ENCODE measurements at regions not wholly inside any gene's neighbourhood (a gene's known extent, or its start where the extent isn't known, plus 50 kb on each side); places are given as distances from the start of the nearest gene placed in this dataset.
A peak's percentile ranks its signal among the peaks of the same experiment; 100 is the strongest.

DNA sequence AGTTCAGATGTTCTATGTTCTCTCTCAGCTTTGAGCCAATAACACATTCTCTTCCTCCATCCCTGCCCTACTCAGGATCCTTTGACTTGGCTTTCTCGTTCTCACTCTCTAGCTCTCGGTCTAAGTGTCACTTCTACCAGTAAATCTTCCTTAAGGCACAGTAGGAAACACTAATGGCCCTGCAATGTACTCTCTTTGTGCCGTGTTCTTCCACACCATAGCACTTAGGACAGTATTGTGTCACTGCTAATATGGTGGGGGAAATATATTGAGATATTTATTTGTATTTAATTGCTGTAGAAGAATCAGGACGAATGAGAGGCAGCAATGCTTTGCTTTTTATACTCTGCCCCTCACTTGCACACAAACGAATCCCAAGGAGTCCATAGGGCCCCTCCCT lies 493.1 kb downstream of the SHISA9 start:
- no peak for DNase-seq

DNA sequence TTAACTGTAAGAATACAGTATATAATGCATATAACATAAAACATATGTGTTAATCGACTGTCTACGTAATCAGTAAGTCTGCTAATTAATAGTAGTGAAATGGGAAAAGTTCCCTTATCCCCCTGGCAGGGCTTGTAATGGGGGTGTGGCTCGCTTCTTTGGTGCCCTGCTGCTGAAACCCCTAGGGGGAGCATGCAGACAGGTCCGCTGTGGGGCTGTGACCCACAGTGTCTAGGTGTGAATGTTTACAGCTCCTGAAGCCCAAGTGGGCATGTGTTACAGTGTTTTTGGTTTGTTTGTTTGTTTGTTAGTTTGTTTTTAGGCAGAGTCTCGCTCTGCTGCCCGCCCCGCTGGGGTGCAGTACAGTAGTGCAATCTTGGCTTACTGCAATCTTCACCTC lies 495.7 kb downstream of the SHISA9 start:
- no peak for DNase-seq

DNA sequence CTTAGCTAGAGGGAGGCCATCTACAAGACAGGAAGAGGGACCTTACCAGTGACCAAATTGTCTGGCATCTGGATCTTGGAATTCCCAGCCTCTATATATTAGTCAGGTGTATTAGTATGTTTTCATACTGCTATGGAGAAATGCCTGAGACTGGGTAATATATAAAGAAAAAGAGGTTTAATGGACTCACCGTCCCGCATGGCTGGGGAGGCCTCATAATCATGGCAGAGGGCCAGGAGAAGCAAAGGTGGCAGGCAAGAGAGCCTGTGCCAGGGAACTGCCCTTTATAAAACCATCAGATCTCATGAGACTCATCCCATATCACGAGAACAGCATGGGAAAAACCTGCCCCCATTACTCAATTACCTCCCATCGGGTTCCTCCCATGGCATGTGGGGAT lies 500.2 kb downstream of the SHISA9 start:
- DNase-seq = no peak

DNA sequence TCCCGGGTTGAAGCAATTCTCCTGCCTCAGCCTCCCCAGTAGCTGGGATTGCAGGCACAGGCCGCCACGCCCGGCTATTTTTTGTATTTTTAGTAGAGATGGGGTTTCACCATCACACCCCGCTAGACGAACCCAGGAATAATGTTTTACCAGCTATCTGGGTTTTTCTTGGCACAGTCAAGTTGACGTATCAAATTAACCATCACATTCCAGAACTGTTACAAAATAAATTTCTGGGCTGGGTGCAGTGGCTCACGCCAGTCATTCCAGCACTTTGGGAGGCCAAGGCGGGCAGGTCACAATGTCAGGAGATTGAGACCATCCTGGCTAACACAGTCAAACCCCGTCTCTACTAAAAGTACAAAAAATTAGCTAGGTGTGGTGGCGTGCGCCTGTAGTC lies 501.2 kb downstream of the SHISA9 start:
- DNase-seq = no peak

DNA sequence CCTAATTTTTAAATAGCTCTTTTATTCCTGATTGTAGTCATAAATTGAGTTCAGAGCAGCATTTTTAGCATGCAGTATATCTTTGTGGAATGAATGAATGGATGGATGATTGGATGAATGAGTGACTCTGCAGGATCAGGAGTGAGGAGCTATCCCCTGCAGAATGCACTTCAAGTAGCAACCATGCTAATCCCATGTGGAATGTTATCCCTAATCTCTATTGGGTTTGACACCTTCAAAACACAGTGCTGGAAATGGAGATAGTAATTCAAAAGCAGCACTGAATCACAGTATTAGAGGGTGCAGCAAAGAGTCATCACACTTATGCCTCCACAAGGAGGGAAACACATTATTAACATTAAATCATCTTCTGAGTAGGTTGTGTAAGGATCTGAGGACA lies 501.9 kb downstream of the SHISA9 start:
- DNase-seq = no peak

DNA sequence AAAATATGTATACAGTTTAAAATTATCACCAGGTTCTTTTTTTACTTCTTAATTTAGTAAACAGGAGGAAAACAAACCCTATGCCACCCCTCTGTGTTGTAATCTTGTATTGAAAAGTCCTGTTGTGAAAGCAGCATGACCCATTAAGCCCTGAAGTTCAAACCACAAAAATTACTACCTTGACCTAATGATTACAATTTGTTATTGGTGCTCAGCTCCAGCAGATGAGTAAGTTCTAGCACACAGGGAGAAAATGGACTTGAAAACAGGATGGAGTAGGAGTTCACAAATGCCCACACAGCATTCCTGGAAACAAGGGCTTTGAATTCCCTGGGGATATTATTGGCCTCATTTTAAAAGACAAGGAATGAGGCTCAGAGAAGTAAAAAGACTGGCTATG lies 505.8 kb upstream of the ERCC4 start:
- DNase-seq = peak; percentile 10

DNA sequence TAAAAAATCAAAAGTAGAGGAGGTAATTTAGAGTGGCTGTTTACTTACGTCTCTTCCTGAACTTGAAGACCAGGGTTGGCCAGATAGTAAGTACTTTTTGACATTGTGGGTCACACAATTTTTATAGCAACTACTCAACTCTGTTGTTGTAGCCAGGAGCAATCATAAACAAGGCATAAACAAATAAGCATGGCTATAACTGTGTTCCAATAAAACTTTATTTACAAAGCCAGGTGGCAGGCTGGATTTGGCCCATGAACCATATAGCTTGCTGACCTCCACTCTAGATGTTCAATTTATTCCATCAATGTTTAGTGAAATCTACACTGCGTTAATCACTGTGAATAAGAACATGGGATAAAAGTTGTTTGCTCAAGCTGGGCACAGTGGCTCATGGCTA lies 500.4 kb upstream of the ERCC4 start:
- no peak for DNase-seq

DNA sequence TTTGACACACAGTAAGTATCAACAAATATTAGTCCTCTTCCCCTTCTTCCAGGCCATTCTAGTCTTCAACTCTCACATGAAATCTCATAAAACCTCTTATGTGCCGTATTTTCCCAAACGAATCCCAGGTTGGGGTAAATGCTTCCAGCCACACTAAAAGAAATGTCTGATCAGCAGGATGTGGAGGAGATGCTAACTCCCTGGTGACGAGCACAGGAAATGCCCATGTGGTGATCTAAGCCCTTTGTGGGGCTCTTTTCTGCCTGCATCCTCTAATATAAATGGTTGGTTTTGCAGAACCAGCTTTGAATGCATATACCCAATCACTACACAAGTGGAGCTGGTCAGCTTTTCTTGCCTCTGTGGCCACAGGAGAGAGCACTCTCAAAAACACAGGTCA lies 498.2 kb upstream of the ERCC4 start:
- DNase-seq = peak; percentile 76

DNA sequence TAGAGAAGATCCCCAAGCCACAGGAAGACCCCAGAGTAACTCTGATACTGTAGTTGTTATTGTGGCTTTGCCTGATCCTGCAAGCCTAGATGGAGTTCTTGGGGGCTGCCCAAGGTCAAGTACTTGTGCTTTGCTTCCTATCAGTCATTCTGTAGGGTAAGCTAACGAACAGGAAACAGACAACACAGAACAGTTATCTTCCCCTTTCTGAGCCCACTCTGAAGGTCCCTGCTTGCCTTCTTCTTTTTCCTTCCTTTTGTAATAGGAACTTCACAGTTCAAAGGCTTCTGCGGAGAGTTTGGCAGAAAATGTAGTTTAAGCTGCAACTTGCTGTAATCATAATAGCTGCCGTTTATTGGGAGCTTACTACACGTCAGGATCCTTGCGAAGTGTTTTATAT lies 494.1 kb upstream of the ERCC4 start:
- no peak for DNase-seq

DNA sequence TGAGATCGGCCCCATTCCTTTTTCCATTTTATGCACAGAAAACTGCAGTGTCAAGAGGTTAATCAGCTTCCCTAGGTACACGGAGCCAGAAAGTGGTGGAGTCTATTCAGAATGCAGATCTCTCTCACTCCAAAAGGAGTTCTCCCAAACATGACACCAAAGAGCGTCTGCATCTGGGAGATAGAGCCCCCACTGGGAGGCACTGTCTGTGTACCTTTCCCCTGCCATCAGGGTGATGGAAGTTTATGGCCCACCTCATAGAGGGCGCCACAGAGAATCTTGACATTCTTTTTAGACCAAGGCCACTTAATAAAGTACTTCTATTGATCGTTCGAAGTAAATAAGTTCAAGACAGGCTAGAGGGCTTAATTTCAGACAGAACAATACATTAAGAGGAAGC lies 493.7 kb upstream of the ERCC4 start:
- DNase-seq = no peak

DNA sequence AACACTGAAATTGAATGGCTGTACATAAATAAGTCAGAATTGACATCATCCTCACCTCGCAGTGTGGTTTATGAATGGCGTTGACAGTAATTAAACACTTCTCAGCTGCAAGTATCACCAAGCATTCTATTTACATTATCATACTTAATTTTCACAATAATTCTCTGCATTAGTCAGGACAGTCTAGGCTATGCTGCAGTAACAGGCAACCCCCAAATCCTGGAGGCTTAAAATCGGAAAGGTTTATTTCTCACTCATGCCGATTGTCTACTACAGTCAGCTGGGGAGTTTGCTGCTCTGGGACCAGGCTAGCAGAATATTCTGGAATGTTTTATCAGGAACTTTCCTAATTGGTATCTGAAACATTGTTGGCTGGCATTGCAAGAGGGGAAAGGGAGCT lies 493.2 kb upstream of the ERCC4 start:
- DNase-seq = no peak

DNA sequence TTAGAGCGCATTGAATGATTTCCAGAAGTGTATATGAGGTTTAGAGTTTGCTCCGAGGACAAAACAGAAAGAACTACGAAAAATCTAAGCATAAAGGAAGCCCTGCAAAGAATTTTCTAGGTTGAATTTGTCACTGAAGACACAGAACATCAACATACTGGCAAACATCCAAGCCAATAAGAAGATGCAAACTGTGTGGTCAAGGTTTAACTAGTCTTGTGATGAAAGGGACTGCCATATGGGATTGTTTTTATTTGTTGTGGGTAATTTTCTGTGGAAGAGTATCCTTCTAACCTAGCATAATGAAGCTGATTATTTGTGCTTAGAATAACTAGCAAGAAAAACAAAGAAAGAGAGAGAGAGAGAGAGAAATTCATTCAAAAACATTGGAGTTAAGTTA lies 492.0 kb upstream of the ERCC4 start:
- DNase-seq = peak; percentile 4

DNA sequence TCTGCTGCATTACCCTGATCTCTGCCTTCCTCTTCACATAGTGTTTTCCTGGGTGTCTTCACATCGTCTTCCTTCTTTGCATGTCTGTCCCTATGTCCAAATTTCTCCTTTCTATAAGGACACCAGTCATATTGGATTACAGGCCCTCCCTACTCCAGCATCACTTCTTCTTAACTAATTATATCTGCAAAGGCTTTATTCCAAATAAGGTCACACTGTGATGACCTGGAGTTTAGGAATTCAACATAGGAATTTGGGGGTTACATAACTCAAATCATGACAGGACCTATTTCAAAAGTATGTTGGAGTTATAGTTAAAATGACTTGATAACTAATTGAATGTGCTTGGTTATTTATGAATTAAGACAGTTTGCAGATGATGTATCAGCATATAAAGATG lies 490.5 kb upstream of the ERCC4 start:
- peak; percentile 77 for DNase-seq

DNA sequence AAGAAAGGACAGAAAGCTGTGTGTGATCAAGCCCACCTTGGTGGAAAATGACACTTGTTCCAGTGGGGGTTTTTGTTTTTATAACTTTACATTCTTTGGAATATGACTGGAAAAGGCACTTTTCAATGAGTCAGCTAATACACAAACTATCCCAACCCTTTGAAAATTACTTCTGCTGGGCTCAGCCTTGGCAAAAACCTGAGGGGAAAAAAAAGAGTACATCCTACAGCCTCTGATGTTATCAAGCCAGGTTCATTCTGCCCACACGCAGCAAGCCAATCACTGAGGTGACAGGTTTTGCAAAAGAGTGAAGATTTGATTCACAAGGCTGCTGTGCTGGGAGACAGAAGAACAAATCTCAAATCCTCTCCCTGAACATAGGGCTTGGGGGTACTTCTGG lies 484.5 kb upstream of the ERCC4 start:
- no peak for DNase-seq

DNA sequence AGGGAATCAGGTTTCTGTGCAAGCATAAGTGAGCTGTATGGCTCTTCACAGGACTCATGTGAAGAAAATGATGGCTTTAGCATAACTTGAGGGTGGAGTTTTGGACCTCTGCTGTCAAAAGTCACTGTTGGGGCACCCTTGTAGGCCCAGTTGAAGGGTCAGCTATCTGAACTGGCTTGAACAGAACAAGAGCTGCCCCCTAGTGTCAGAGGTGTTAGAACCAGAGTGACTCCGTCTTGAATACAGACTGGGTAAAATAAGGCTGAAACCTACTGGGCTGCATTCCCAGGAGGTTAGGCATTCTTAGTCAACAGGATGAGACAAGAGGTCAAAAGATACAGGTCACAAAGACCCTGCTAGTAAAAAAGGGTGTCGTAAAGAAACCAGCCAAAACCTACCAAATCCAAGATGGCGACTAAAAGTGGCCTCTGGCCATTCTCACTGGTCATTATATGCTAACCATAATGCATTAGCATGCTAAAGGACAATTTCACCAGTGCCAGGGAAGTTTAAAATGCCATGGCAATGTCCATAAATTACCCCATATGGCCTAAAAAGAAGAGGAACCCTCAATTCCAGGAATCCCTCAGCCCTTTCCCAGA lies 484.0 kb upstream of the ERCC4 start:
- no peak for DNase-seq

DNA sequence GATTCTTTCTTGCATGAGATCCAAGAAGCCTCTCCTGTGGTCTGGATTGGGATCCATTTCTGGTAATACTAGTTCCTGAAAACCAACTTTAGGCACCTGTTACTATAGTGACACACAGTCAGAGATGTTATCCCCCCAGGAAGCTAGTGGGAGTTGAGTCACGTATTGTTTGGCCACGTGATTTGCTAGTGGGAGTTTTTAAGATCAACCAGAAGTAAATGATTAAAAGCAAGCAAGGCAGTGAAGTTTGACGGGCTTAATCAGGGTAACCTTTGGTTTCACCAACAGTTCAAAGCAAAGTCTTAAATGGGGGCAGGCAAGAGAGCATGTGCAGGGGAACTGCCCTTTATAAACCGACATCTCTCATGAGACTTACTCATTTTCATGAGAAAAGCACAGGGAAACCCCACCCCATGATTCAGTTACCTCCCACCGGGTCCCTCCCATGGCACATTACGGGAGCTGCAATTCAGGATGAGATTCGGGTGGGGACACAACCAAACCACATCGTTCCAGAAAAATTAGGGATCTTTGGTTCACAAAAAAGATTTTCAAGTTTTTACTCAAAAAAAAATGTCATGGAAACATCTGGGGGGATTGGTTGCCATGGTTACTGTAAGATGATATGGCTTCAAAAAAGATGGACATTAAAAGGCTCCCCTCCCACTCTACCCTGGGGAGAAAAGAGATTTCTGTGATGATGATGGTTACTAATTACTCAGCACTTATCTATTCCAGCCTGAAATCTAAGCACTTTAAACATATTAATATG lies 483.1 kb upstream of the ERCC4 start:
- DNase-seq = peak; percentile 39

DNA sequence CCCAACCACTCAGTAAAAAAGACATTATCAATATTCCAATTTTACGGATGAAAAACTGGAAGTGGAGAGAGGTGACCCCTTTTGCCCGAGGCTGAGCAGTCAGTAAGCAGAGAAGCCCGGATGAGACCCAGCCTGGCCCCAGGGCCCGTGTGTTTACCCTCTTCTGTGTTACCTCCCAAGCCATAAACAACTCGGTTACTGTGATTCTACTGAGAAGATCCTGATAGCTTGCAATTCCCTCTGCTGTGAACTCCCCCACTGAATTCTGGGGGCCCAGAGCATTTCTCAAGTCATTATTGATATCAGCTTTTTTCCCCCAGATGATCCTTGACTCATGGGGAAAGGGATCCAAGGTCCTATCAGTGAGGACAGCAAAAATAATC lies 482.6 kb upstream of the ERCC4 start:
- no peak for DNase-seq

DNA sequence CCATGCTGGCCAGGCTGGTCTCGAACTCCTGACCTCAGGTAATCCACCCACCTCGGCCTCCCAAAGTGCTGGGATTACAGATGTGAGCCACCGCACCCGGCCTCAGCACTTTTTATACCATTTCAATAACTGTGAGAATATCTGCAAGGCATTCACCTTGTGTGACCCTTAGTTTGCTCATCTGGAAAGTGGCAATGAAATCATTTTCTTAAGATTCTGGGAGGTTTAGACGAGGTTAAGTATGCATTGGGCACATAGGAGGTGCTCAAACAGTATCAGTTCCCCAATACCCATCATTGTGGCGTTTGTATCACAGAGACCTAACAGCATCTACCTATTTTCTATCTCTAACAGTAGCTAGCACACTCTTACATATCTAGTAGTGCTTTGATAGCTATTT lies 481.9 kb upstream of the ERCC4 start:
- no peak for DNase-seq

DNA sequence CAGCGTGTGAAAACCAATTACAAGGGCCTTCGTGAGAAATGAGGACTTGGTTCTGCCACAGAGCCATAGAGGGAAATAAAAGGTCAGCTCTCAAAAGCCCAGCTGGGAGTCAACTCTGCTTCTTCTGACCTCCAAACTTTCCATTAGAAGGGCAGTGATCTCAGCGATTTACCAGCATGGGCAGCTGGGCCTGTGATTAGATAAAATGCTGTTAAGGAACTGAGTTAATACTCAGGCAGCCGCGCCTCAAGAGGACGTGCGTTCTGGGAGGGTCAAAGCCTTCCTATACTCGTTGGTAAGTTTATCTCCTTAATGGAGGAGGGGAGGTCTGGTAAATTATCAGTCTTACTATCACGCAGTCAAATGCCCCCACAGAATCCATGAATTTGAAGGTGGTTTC lies 480.2 kb upstream of the ERCC4 start:
- no peak for DNase-seq

DNA sequence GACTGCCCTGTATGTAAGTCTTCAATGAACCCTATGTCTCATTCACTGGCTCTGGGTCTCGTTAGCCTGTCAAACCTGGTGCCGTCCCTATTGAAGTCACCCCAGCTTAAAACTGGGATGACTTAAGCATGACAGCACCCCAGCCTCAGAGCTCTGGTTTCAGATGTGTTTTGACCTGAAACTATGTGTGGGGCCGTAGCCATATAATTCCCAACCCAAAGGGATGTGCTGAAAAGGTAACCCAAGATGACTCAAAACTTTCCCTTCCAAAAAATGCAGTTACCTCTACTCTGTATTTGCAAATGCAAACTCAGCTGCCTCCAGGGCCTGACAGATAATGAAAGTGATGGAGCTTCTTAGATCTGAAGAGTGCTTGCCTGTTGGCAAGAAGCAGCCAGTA lies 478.3 kb upstream of the ERCC4 start:
- no peak for DNase-seq

DNA sequence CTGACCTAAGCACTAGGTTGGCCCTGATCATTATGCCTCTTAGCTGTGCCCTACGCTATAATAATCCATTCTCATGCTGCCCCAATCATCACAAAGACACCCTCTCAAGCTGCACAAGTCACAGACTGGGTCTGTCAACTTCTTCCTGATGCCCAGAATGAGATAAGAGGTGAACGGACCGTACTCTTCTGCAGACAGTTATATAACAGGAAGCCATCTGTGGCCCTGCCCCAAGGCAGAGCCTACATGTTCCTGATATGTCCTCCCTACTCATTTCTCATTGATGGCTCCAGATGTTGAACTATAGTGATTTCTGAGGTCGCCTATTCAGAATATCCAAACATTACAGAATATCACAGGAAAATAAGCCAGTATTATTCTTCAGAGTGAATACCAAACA lies 471.6 kb upstream of the ERCC4 start:
- no peak for DNase-seq

DNA sequence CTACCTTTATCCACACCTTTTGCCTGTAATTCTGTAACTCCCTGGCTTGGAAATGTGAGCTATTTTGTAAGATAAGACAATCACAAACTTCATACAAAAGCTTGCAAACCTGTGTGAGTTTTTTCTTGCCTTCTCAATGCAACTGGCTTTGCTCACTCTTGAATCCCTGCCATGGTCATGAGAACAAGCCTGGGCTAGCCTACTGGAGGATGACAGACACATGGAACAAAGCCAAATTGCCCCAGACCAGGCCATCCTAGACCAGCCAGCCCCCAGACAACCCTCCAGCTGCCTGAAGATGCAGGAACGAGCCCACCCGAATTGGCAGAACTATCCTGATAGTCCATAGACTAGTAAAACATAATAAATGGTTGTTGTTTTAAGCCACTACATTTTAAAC lies 466.6 kb upstream of the ERCC4 start:
- peak; percentile 23 for DNase-seq

DNA sequence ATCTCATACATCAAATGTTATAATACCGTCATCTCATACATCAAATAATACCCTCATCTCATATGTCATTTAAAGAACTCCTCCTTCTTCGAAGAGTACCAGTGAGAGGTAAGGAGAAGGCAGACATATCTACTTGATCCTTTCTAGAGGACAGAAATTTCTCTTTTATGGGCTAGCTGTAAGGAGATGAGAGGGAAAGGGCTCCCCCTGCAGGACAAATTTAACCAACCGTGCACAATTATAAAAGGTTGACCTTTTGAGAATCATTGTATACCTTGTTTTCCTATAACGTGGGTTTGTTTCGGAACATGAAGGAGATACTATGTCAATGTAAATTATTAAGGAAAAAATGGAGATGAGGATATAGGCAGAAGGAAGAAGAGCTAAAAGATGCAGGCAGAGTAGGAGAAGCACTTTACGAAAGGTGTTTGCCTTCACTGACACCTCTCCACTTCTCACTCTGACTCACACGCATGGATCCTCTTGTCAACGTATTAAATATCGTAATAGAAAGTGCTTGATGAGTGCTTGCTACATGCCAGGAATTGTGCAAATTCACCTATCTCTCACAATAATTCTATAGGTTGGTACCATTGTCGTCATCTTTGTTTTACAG lies 465.9 kb upstream of the ERCC4 start:
- DNase-seq = peak; percentile 34

DNA sequence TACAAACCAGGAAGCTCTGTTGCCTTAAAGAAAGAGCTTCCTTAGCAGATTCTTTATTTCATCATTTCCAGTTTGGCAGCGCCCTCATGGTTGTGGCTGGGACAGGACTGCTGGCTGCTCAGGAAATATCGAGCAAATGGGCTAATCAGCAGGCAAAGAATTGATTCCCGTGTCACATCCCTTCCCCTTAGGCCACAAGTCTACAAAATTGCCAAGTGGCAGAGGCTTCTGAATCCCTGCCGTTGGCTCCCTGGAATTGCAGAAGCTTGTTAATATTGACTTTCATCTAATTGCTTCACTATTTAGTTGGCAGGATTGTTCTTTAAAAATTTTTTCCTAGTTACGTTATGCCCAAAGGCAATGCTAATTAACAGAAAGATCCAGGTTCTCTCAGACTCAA lies 456.3 kb upstream of the ERCC4 start:
- DNase-seq = no peak

Data from fibroblast of skin of scalp (primary cell).